ENCODE measurements at regions not wholly inside any gene's neighbourhood (a gene's known extent, or its start where the extent isn't known, plus 50 kb on each side); places are given as distances from the start of the nearest gene placed in this dataset.

DNA sequence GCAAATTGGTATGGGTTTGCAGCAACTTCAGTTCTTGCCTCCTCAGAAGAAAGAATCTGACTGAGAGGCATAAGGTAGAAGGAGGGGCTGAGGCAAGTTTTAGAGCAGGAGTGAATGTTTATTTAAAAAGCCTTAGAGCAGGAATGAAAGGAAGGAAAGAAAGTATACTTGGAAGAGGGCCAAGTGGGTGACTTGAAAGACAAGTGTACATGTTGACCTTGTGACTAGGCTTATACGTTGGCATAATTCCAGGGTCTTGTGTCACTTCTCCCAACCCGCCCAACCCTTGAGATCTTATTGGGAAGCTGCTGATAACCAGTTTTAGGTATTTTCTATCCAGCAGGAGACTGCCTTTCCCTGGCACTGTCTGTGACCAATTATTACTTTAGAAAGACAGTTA, 436.9 kb upstream of the ZNF717 start:
- no peak for TF ChIP-seq POLR2AphosphoS5 (IDR thresholded peaks at IDR 0.05)
- no peak for TF ChIP-seq CTCF (IDR thresholded peaks at IDR 0.05)
- TF ChIP-seq POLR2A (IDR thresholded peaks at IDR 0.05), result no peak

Measured in transverse colon (tissue), 4 donors.